Fibroblast of lung (primary cell): ENCODE measurements at regions not wholly inside any gene's neighbourhood (a gene's known extent, or its start where the extent isn't known, plus 50 kb on each side); places are given as distances from the start of the nearest gene placed in this dataset.

Experiments
- CTCF ChIP-seq, 2 donors: IDR thresholded peaks in 1 of 2; conservative IDR thresholded peaks in 1 of 2; 1 replicate in 1 of 2; 2 replicates in 1 of 2; pipeline ENCODE4 v1.5.1; 2011 to 2012; ENCODE audit warnings: low read length in 2 of 2, control low read depth in 1 of 2, inconsistent platforms in 1 of 2, low read depth in 1 of 2, mild to moderate bottlenecking in 1 of 2
- EZH2 ChIP-seq: IDR thresholded peaks from 2 replicates; pipeline ENCODE4 v1.5.1; 2012; ENCODE audit warnings: low read length, control low read depth, mild to moderate bottlenecking; ENCODE audit errors: missing control alignments

DNA sequence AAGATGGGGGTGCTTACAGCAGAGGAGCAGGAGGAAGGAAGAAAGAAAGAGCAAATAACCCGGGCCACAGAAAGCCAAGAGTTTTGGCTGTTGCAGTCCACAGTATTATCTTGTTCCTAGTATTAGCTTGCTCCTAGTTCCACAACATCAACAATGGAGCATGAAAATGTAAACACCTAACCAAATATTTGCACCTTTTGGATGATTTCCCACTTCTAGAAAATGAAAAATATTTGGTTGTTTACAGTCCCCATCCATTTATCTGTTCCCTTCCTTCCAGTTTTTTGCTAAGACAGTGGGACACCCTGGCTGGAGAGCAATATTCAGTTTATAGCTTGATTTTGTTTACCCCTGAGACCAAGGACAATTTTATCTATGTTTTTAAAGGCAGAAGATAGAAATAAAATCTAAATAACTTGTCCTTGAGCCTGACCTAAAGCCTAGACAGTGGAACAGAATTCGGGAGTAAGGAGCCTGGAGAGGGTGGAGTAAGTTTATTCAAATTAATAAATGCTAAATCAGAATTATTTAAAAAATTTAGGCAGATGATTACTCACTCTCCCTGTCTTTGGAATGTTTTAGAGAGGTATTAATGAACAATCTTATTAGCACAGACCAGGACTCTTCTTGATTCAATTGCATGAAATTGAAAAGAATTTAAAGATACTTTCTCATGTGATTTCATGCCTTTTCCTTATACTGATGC, 51.6 kb downstream of the RESF1 start:
- TF ChIP-seq CTCF (conservative IDR thresholded peaks at IDR 0.05 in 1 of 2, IDR thresholded peaks at IDR 0.05 in 1 of 2; ENCODE audit: low read depth in 1 of 2, low read length in 2 of 2) (no peak), EZH2 (no peak)
